ENCODE measurements at regions not wholly inside any gene's neighbourhood (a gene's known extent, or its start where the extent isn't known, plus 50 kb on each side); places are given as distances from the start of the nearest gene placed in this dataset.

GRCh38 chr7:17492437-17492836 lies 194.0 kb downstream of the AHR start:
- Histone ChIP-seq H3K9me3 (ENCODE audit: insufficient read depth, low read length) (no peaks in the 10 kb centered on the region), H3K36me3 (ENCODE audit: low read length) (no peaks in the 10 kb centered on the region), H3K27me3 (ENCODE audit: low read length) (no peaks in the 10 kb centered on the region), H3K4me3 (ENCODE audit: insufficient read depth, low read length, poor library complexity, severe bottlenecking) (no peak overlapping the region), H3K9me2 (replicated peaks; ENCODE audit: insufficient read depth, low read length) (no peaks in the 10 kb centered on the region), H3F3A (ENCODE audit: insufficient read depth) (no peaks in the 10 kb centered on the region), H3K27ac (ENCODE audit: low read depth, low read length) (no peak overlapping the region), H3K9ac (ENCODE audit: low read length) (no peak overlapping the region), H4K20me1 (ENCODE audit: low read depth, low read length) (no peaks in the 10 kb centered on the region), H2AFZ (ENCODE audit: low read depth, low read length, severe bottlenecking) (no peak overlapping the region), H3K79me2 (ENCODE audit: insufficient read depth, low read length) (no peaks in the 10 kb centered on the region), H3K4me2 (ENCODE audit: low read depth, low read length, poor library complexity, severe bottlenecking) (no peak overlapping the region)
- TF ChIP-seq, protein P1, sequence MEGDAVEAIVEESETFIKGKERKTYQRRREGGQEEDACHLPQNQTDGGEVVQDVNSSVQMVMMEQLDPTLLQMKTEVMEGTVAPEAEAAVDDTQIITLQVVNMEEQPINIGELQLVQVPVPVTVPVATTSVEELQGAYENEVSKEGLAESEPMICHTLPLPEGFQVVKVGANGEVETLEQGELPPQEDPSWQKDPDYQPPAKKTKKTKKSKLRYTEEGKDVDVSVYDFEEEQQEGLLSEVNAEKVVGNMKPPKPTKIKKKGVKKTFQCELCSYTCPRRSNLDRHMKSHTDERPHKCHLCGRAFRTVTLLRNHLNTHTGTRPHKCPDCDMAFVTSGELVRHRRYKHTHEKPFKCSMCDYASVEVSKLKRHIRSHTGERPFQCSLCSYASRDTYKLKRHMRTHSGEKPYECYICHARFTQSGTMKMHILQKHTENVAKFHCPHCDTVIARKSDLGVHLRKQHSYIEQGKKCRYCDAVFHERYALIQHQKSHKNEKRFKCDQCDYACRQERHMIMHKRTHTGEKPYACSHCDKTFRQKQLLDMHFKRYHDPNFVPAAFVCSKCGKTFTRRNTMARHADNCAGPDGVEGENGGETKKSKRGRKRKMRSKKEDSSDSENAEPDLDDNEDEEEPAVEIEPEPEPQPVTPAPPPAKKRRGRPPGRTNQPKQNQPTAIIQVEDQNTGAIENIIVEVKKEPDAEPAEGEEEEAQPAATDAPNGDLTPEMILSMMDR (IDR thresholded peaks at IDR 0.05; ENCODE audit: insufficient read depth, low read length, poor library complexity, severe bottlenecking), result no peak
- no peak for TF ChIP-seq EZH2phosphoT487 (conservative IDR thresholded peaks at IDR 0.05; ENCODE audit: low read length)

DNA sequence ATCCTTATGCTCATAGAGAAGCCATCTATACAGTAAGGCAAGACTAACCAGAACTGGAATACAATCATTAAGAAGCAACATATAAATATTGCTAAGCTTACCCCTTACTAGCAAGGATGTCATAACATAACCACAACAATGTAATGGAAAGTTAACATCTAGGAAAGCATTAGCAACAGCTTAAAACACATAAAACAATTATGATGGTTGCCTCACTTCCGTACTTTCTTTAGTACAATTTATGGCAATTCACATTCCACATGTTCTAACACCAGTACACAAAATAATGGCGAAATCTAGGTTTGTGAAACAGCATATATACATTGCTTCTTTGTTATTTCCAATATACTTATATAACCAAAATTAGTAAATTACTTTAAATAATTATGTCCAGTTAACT lies 195.0 kb downstream of the AHR start:
- no peaks in the 10 kb centered on the region for H3F3A ChIP-seq (ENCODE audit: insufficient read depth)
- no peaks in the 10 kb centered on the region for H3K27me3 ChIP-seq (ENCODE audit: low read length)
- no peak overlapping the region for H3K4me2 ChIP-seq (ENCODE audit: low read depth, low read length, poor library complexity, severe bottlenecking)
- no peak overlapping the region for H3K9ac ChIP-seq (ENCODE audit: low read length)
- no peak overlapping the region for H2AFZ ChIP-seq (ENCODE audit: low read depth, low read length, severe bottlenecking)
- H3K79me2 ChIP-seq (ENCODE audit: insufficient read depth, low read length), result no peaks in the 10 kb centered on the region
- H3K9me2 ChIP-seq (replicated peaks; ENCODE audit: insufficient read depth, low read length), result no peaks in the 10 kb centered on the region
- H3K27ac ChIP-seq (ENCODE audit: low read depth, low read length), result no peak overlapping the region
- H3K36me3 ChIP-seq (ENCODE audit: low read length), result no peaks in the 10 kb centered on the region
- TF ChIP-seq, protein P1 (IDR thresholded peaks at IDR 0.05; ENCODE audit: insufficient read depth, low read length, poor library complexity, severe bottlenecking), result no peak
- no peak for TF ChIP-seq EZH2phosphoT487 (conservative IDR thresholded peaks at IDR 0.05; ENCODE audit: low read length)
- H3K9me3 ChIP-seq (ENCODE audit: insufficient read depth, low read length), result no peaks in the 10 kb centered on the region
- no peaks in the 10 kb centered on the region for H4K20me1 ChIP-seq (ENCODE audit: low read depth, low read length)
- H3K4me3 ChIP-seq (ENCODE audit: insufficient read depth, low read length, poor library complexity, severe bottlenecking), result no peak overlapping the region

GRCh38 chr7:17495655-17496394 lies 197.4 kb downstream of the AHR start:
- Histone ChIP-seq H3K27ac (ENCODE audit: low read depth, low read length) (no peak overlapping the region), H3K4me2 (ENCODE audit: low read depth, low read length, poor library complexity, severe bottlenecking) (no peak overlapping the region), H3K79me2 (ENCODE audit: insufficient read depth, low read length) (no peaks in the 10 kb centered on the region), H3K4me3 (ENCODE audit: insufficient read depth, low read length, poor library complexity, severe bottlenecking) (no peak overlapping the region), H4K20me1 (ENCODE audit: low read depth, low read length) (no peaks in the 10 kb centered on the region), H3K27me3 (ENCODE audit: low read length) (no peaks in the 10 kb centered on the region), H2AFZ (ENCODE audit: low read depth, low read length, severe bottlenecking) (no peak overlapping the region), H3K9me2 (replicated peaks; ENCODE audit: insufficient read depth, low read length) (no peaks in the 10 kb centered on the region), H3K9me3 (ENCODE audit: insufficient read depth, low read length) (no peaks in the 10 kb centered on the region), H3F3A (ENCODE audit: insufficient read depth) (no peaks in the 10 kb centered on the region), H3K9ac (ENCODE audit: low read length) (no peak overlapping the region), H3K36me3 (ENCODE audit: low read length) (no peaks in the 10 kb centered on the region)
- TF ChIP-seq EZH2phosphoT487 (conservative IDR thresholded peaks at IDR 0.05; ENCODE audit: low read length), result no peak
- TF ChIP-seq, protein P1 (IDR thresholded peaks at IDR 0.05; ENCODE audit: insufficient read depth, low read length, poor library complexity, severe bottlenecking), result no peak
